ENCODE measurements at regions not wholly inside any gene's neighbourhood (a gene's known extent, or its start where the extent isn't known, plus 50 kb on each side); places are given as distances from the start of the nearest gene placed in this dataset.

- no peak for TF ChIP-seq EZH2 (IDR thresholded peaks at IDR 0.05; ENCODE audit: insufficient read depth, low read length)
- TF ChIP-seq CTCF (IDR thresholded peaks at IDR 0.05; ENCODE audit: insufficient read depth, low read depth, low read length), result no peak
These were observed 128.6 kb upstream of the PLCB4 start for GRCh38 chr20:8940326-8940725.

Measured in astrocyte (in vitro differentiated cells and primary cell).